Mammary epithelial cell (primary cell): ENCODE measurements at regions not wholly inside any gene's neighbourhood (a gene's known extent, or its start where the extent isn't known, plus 50 kb on each side); places are given as distances from the start of the nearest gene placed in this dataset.

Source experiments
- EZH2 ChIP-seq: IDR thresholded peaks from 2 replicates; pipeline ENCODE4 v1.6.1; 2012; ENCODE audit warnings: low read length, inconsistent platforms, borderline replicate concordance
- TF ChIP-seq, protein P1 (sequence below), 2 donors: IDR thresholded peaks in 1 of 2; conservative IDR thresholded peaks in 1 of 2; 2 replicates each; pipeline ENCODE4 v1.5.1; 2011 to 2012; ENCODE audit warnings: inconsistent platforms in 2 of 2, low read length in 2 of 2, mild to moderate bottlenecking in 2 of 2, control low read depth in 1 of 2, low read depth in 1 of 2; ENCODE audit not compliant: insufficient read depth in 1 of 2; ENCODE audit errors: extremely low read depth in 1 of 2

GRCh38 chr1:30125821-30126170 is 597.6 kb downstream of the MATN1 start:
- TF ChIP-seq, protein P1, sequence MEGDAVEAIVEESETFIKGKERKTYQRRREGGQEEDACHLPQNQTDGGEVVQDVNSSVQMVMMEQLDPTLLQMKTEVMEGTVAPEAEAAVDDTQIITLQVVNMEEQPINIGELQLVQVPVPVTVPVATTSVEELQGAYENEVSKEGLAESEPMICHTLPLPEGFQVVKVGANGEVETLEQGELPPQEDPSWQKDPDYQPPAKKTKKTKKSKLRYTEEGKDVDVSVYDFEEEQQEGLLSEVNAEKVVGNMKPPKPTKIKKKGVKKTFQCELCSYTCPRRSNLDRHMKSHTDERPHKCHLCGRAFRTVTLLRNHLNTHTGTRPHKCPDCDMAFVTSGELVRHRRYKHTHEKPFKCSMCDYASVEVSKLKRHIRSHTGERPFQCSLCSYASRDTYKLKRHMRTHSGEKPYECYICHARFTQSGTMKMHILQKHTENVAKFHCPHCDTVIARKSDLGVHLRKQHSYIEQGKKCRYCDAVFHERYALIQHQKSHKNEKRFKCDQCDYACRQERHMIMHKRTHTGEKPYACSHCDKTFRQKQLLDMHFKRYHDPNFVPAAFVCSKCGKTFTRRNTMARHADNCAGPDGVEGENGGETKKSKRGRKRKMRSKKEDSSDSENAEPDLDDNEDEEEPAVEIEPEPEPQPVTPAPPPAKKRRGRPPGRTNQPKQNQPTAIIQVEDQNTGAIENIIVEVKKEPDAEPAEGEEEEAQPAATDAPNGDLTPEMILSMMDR (conservative IDR thresholded peaks at IDR 0.05 in 1 of 2, IDR thresholded peaks at IDR 0.05 in 1 of 2; ENCODE audit: extremely low read depth in 1 of 2, insufficient read depth in 1 of 2, low read depth in 1 of 2, low read length in 2 of 2): no peak
- TF ChIP-seq EZH2: no peak
